NCI-H1930 (cell line): ENCODE measurements at regions not wholly inside any gene's neighbourhood (a gene's known extent, or its start where the extent isn't known, plus 50 kb on each side); places are given as distances from the start of the nearest gene placed in this dataset.
"Not testable (repeated sequence)": the region's sequence is repeated elsewhere in the genome, so short reads cannot be mapped to it uniquely, and the experiment has no call there.

ENCODE experiments used
- DNase-seq, 2 experiments: peaks; one replicate each; lab custom pipeline; 2025; lab: John Stamatoyannopoulos, UW

- DNase-seq = not testable (repeated sequence)
Measured at GRCh38 chr16:31745098-31745497, 128.5 kb upstream of the ZNF267 start.

GRCh38 chr16:31745900-31746299, 127.7 kb upstream of the ZNF267 start:
- no peak for DNase-seq

- DNase-seq = no peak
Measured at GRCh38 chr16:31754998-31755615, 118.5 kb upstream of the ZNF267 start.

GRCh38 chr16:31764103-31764502, 109.5 kb upstream of the ZNF267 start:
- DNase-seq = no peak

- DNase-seq = no peak
Measured at GRCh38 chr16:31767267-31767666, 106.3 kb upstream of the ZNF267 start.

- DNase-seq = no peak
Measured at GRCh38 chr16:31780342-31780741, 93.3 kb upstream of the ZNF267 start.

GRCh38 chr16:31785126-31785525, 88.5 kb upstream of the ZNF267 start:
- DNase-seq = no peak

- DNase-seq = no peak
Measured at GRCh38 chr16:31807086-31807485, 66.5 kb upstream of the ZNF267 start.

- DNase-seq = no peak
Measured at GRCh38 chr16:31810863-31811262, 62.7 kb upstream of the ZNF267 start.

GRCh38 chr16:31816141-31816540, 57.5 kb upstream of the ZNF267 start:
- not testable (repeated sequence) for DNase-seq

- DNase-seq = no peak
Measured at GRCh38 chr16:31819386-31819785, 54.2 kb upstream of the ZNF267 start.

GRCh38 chr16:31819948-31820347, 53.7 kb upstream of the ZNF267 start:
- no peak for DNase-seq
